ENCODE measurements at regions not wholly inside any gene's neighbourhood (a gene's known extent, or its start where the extent isn't known, plus 50 kb on each side); places are given as distances from the start of the nearest gene placed in this dataset.

- DNase-seq (ENCODE audit: low read depth, low spot score): no peak
- no peak for TF ChIP-seq FOXP2 (optimal IDR thresholded peaks at IDR 0.05; ENCODE audit: control extremely low read depth, extremely low read length, insufficient read depth)
- no peak for TF ChIP-seq POLR2AphosphoS5 (IDR thresholded peaks at IDR 0.05; ENCODE audit: borderline replicate concordance, low read depth, low read length)
- TF ChIP-seq EZH2 (IDR thresholded peaks at IDR 0.05): no peak
- H3K9me3 ChIP-seq (ENCODE audit: low read depth, low read length): no peaks in the 10 kb centered on the region
- H3K9ac ChIP-seq (ENCODE audit: insufficient read length): no peak overlapping the region
- H3K4me3 ChIP-seq: no peak overlapping the region
- no peak overlapping the region for H3K27ac ChIP-seq
- H3K36me3 ChIP-seq (ENCODE audit: insufficient read depth, low read length): no peaks in the 10 kb centered on the region
These were observed 1193.0 kb downstream of the PCDH9 start for GRCh38 chr13:66037096-66037495.

GRCh38 chr13:66036636-66037035 is 1193.5 kb downstream of the PCDH9 start:
- no peaks in the 10 kb centered on the region for H3K9me3 ChIP-seq (ENCODE audit: low read depth, low read length)
- TF ChIP-seq EZH2 (IDR thresholded peaks at IDR 0.05): no peak
- TF ChIP-seq POLR2AphosphoS5 (IDR thresholded peaks at IDR 0.05; ENCODE audit: borderline replicate concordance, low read depth, low read length): no peak
- TF ChIP-seq FOXP2 (optimal IDR thresholded peaks at IDR 0.05; ENCODE audit: control extremely low read depth, extremely low read length, insufficient read depth): no peak
- H3K27ac ChIP-seq: no peak overlapping the region
- H3K36me3 ChIP-seq (ENCODE audit: insufficient read depth, low read length): no peaks in the 10 kb centered on the region
- H3K9ac ChIP-seq (ENCODE audit: insufficient read length): no peak overlapping the region
- DNase-seq (ENCODE audit: low read depth, low spot score): no peak
- no peak overlapping the region for H3K4me3 ChIP-seq

GRCh38 chr13:66036024-66036614 is 1194.0 kb downstream of the PCDH9 start:
- Histone ChIP-seq H3K36me3 (ENCODE audit: insufficient read depth, low read length) (no peaks in the 10 kb centered on the region), H3K4me3 (no peak overlapping the region), H3K9me3 (ENCODE audit: low read depth, low read length) (no peaks in the 10 kb centered on the region), H3K9ac (ENCODE audit: insufficient read length) (no peak overlapping the region), H3K27ac (no peak overlapping the region)
- DNase-seq (ENCODE audit: low read depth, low spot score): no peak
- TF ChIP-seq EZH2 (IDR thresholded peaks at IDR 0.05): no peak
- TF ChIP-seq POLR2AphosphoS5 (IDR thresholded peaks at IDR 0.05; ENCODE audit: borderline replicate concordance, low read depth, low read length): no peak
- TF ChIP-seq FOXP2 (optimal IDR thresholded peaks at IDR 0.05; ENCODE audit: control extremely low read depth, extremely low read length, insufficient read depth): no peak

GRCh38 chr13:66033924-66034323 is 1196.2 kb downstream of the PCDH9 start:
- TF ChIP-seq FOXP2 (optimal IDR thresholded peaks at IDR 0.05; ENCODE audit: control extremely low read depth, extremely low read length, insufficient read depth): no peak
- no peak for TF ChIP-seq POLR2AphosphoS5 (IDR thresholded peaks at IDR 0.05; ENCODE audit: borderline replicate concordance, low read depth, low read length)
- no peak for TF ChIP-seq EZH2 (IDR thresholded peaks at IDR 0.05)
- Histone ChIP-seq H3K27ac (no peak overlapping the region), H3K4me3 (no peak overlapping the region), H3K9me3 (ENCODE audit: low read depth, low read length) (no peaks in the 10 kb centered on the region), H3K36me3 (ENCODE audit: insufficient read depth, low read length) (no peaks in the 10 kb centered on the region), H3K9ac (ENCODE audit: insufficient read length) (no peak overlapping the region)
- DNase-seq (ENCODE audit: low read depth, low spot score): no peak

- no peaks in the 10 kb centered on the region for H3K36me3 ChIP-seq (ENCODE audit: insufficient read depth, low read length)
- TF ChIP-seq EZH2 (IDR thresholded peaks at IDR 0.05) (no peak), FOXP2 (optimal IDR thresholded peaks at IDR 0.05; ENCODE audit: control extremely low read depth, extremely low read length, insufficient read depth) (no peak), POLR2AphosphoS5 (IDR thresholded peaks at IDR 0.05; ENCODE audit: borderline replicate concordance, low read depth, low read length) (no peak)
- H3K4me3 ChIP-seq: no peak overlapping the region
- no peak overlapping the region for H3K27ac ChIP-seq
- no peaks in the 10 kb centered on the region for H3K9me3 ChIP-seq (ENCODE audit: low read depth, low read length)
- no peak for DNase-seq (ENCODE audit: low read depth, low spot score)
- H3K9ac ChIP-seq (ENCODE audit: insufficient read length): no peak overlapping the region
These were observed 1208.3 kb downstream of the PCDH9 start for GRCh38 chr13:66021846-66022245.

- Histone ChIP-seq H3K4me3 (no peak overlapping the region), H3K9me3 (ENCODE audit: low read depth, low read length) (no peaks in the 10 kb centered on the region), H3K27ac (no peak overlapping the region), H3K9ac (ENCODE audit: insufficient read length) (no peak overlapping the region), H3K36me3 (ENCODE audit: insufficient read depth, low read length) (no peaks in the 10 kb centered on the region)
- DNase-seq (ENCODE audit: low read depth, low spot score): no peak
- no peak for TF ChIP-seq FOXP2 (optimal IDR thresholded peaks at IDR 0.05; ENCODE audit: control extremely low read depth, extremely low read length, insufficient read depth)
- TF ChIP-seq POLR2AphosphoS5 (IDR thresholded peaks at IDR 0.05; ENCODE audit: borderline replicate concordance, low read depth, low read length): no peak
- TF ChIP-seq EZH2 (IDR thresholded peaks at IDR 0.05): no peak
These were observed 1215.4 kb downstream of the PCDH9 start for GRCh38 chr13:66014771-66015170.

- H3K27ac ChIP-seq: no peak overlapping the region
- H3K9ac ChIP-seq (ENCODE audit: insufficient read length): no peak overlapping the region
- H3K4me3 ChIP-seq: no peak overlapping the region
- H3K9me3 ChIP-seq (ENCODE audit: low read depth, low read length): no peaks in the 10 kb centered on the region
- no peaks in the 10 kb centered on the region for H3K36me3 ChIP-seq (ENCODE audit: insufficient read depth, low read length)
- DNase-seq (ENCODE audit: low read depth, low spot score): no peak
- TF ChIP-seq POLR2AphosphoS5 (IDR thresholded peaks at IDR 0.05; ENCODE audit: borderline replicate concordance, low read depth, low read length) (no peak), EZH2 (IDR thresholded peaks at IDR 0.05) (no peak), FOXP2 (optimal IDR thresholded peaks at IDR 0.05; ENCODE audit: control extremely low read depth, extremely low read length, insufficient read depth) (no peak)
These were observed 1220.9 kb downstream of the PCDH9 start for GRCh38 chr13:66009241-66009640.

GRCh38 chr13:66003558-66003957 is 1226.6 kb downstream of the PCDH9 start:
- no peak overlapping the region for H3K4me3 ChIP-seq
- no peak overlapping the region for H3K9ac ChIP-seq (ENCODE audit: insufficient read length)
- no peaks in the 10 kb centered on the region for H3K36me3 ChIP-seq (ENCODE audit: insufficient read depth, low read length)
- H3K27ac ChIP-seq: no peak overlapping the region
- H3K9me3 ChIP-seq (ENCODE audit: low read depth, low read length): no peaks in the 10 kb centered on the region
- TF ChIP-seq POLR2AphosphoS5 (IDR thresholded peaks at IDR 0.05; ENCODE audit: borderline replicate concordance, low read depth, low read length) (no peak), EZH2 (IDR thresholded peaks at IDR 0.05) (no peak), FOXP2 (optimal IDR thresholded peaks at IDR 0.05; ENCODE audit: control extremely low read depth, extremely low read length, insufficient read depth) (no peak)
- DNase-seq (ENCODE audit: low read depth, low spot score): no peak

GRCh38 chr13:66001140-66001539 is 1229.0 kb downstream of the PCDH9 start:
- H3K36me3 ChIP-seq (ENCODE audit: insufficient read depth, low read length): no peaks in the 10 kb centered on the region
- no peak for DNase-seq (ENCODE audit: low read depth, low spot score)
- no peak overlapping the region for H3K9ac ChIP-seq (ENCODE audit: insufficient read length)
- no peak for TF ChIP-seq POLR2AphosphoS5 (IDR thresholded peaks at IDR 0.05; ENCODE audit: borderline replicate concordance, low read depth, low read length)
- no peak for TF ChIP-seq EZH2 (IDR thresholded peaks at IDR 0.05)
- no peak for TF ChIP-seq FOXP2 (optimal IDR thresholded peaks at IDR 0.05; ENCODE audit: control extremely low read depth, extremely low read length, insufficient read depth)
- no peaks in the 10 kb centered on the region for H3K9me3 ChIP-seq (ENCODE audit: low read depth, low read length)
- H3K27ac ChIP-seq: no peak overlapping the region
- H3K4me3 ChIP-seq: no peak overlapping the region
